GM19239 (cell line): ENCODE measurements at regions not wholly inside any gene's neighbourhood (a gene's known extent, or its start where the extent isn't known, plus 50 kb on each side); places are given as distances from the start of the nearest gene placed in this dataset.

ENCODE experiments used
- DNase-seq: peaks from one replicate; pipeline ENCODE4 v3.0.0; 2011; ENCODE audit warnings: low spot score; ENCODE audit not compliant: insufficient read length
- FAIRE-seq: peaks from 2 replicates; lab custom pipeline; 2011; peaks lifted over from hg19 to GRCh38; lab: Jason Lieb, UNC

DNA sequence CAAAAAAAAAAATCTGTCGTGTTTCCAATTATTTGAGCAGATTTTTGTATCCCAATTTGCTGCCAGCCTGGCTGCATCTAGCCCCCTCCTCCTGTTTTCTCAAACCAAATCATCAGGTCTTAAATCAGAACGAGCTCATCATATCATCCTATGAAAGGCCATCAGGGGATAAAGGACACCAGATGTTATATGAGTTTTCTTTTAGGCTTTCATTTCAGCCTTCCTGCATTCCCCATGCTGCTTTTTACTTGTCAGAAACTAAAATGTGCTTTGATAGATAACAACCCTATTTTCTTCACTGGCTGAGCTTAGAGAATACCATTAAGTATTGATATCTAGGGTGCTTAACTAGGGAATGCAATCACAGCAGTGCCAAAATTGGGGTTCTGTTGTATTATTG, 968.4 kb upstream of the SLC35B3 start:
- FAIRE-seq: no peak

DNA sequence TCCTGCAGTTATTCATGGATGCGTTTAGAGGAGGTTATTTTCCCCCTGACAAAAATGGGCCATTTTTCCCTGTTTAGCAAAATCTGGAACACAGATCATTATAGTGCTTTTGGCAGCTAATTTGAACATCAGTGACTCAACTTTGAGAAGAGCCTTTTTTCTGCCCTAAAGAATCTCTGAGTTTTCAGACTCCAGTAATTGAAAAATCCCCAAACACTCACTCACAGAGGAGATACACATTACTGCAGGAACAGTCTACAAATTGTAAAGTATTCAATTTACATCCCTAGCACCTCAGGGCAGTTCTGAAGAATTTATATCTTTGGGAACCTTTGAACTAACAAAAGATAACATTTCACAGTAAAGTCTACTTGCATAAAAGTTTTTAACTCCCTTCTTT, 966.6 kb upstream of the SLC35B3 start:
- FAIRE-seq: no peak
- DNase-seq: no peak

More for the DNA sequence above, 968.4 kb upstream of the SLC35B3 start:
- DNase-seq: no peak

DNA sequence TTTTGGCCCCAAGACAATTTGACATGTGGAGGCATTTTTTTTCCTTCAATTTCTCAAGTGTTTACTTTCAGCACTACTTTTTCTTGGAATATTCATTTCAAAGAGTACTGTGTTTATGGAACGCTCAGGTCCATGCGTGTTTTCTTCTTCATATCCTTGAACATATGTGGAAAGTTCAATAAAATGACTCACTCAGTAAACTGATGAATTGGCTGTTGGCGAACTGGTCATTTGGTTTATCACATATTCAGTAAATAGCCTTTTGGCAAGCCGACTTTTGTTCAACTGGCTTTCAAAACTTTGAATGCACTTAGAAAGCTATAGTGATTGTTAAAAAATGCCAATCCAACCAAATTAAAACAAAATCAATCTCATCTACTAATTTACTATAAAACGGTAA, 964.6 kb upstream of the SLC35B3 start:
- DNase-seq (no peak), FAIRE-seq (no peak)

DNA sequence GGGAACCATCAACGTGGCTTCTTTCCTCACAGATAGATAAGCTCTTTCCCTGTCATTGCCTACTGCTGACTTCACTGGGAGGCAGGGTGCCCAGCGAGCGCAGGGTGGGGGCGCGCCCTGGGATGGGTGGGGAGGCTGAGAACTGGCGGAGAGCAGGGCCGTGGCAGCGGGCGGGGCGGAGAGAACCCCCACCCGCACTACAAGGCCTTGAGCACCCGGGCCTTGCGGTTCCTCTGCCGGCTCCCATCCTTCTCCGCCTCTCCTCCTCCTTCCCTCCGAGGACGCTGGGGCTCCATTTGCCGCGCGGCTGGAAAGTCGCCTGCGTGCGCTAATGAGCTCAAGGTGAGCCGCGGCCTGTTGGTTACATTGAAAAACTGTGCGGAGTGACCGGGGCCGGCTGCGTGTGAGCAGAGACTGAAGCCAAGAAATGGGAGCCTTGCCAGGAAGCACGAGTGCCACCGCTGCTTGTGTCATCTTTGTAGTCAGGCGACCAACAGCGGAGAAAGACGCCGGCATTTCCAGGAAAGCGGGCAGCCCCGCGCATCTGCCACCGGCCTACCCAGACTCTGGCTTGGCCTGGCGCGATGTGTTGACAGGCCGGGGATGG, 963.5 kb upstream of the SLC35B3 start:
- no peak for DNase-seq

DNA sequence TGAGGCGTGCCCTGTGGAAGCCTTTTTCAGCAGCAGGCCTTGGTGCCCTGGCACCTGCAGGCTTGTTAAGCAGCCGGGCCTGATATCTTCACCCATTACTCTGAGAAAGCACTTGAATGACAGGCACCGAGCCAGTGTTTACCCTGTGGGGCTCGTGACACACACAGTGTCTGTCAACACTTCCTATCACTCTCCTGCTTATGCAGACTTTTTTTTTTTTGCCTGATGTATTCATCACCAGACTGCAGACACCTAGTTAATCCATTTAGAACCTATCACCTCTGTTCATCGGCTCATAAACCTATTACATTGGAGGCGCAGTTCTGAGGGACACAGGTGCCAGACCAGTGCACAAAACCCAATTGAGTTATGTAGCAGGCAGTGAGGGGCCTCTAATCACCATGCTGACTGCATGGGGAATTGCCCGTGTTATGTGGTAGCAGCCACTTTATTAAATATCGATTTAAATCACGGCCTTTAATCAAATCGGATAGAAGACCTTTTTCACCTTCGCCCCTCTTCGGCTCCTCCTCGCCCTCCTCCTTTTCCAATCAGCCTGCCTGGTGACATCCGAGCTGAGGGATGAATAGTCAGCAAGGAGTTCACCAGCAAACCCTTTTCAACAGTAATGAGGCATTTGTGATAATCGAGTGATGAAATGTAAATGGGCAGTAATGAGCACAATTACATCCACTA, 962.9 kb upstream of the SLC35B3 start:
- DNase-seq (no peak), FAIRE-seq (no peak)

More for the DNA sequence above, 963.5 kb upstream of the SLC35B3 start:
- no peak for FAIRE-seq

DNA sequence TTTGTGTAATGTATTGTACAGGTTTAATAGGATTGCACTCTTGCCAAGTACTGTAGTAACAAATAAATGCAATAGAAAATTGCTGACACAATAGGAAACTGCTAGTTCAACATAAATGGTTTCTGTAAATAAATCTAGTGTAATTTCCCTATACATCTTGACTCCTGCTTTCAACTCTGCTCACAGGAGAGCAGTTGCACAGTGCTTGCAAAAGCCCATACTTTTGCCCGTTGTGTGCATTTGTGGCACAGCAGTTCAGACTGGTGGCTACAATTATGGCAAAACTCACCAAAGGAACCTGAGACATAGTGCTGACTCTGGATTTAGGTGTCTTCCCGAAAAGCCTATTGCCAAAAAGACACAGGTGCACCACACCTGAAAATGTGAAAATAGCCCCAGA, 953.3 kb upstream of the SLC35B3 start:
- DNase-seq (no peak), FAIRE-seq (no peak)

DNA sequence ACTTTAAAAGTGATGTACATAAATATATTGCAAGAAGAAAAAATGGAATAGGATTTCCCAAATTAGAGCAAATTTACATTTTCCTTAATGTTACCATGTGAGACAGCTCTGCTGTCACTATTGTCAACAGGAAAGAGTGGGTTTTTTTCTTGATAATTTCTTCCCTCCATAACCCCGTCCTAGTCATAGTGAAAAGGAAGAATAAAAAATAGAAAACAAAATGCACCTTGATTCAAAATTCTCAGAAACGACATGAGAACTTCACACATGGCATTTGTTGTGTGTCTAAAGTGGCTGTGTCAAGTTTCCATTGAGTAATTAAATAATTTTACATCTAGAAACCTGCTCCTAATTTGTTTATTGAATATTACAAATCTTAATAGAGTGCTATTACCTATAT, 945.2 kb upstream of the SLC35B3 start:
- FAIRE-seq (no peak), DNase-seq (no peak)

DNA sequence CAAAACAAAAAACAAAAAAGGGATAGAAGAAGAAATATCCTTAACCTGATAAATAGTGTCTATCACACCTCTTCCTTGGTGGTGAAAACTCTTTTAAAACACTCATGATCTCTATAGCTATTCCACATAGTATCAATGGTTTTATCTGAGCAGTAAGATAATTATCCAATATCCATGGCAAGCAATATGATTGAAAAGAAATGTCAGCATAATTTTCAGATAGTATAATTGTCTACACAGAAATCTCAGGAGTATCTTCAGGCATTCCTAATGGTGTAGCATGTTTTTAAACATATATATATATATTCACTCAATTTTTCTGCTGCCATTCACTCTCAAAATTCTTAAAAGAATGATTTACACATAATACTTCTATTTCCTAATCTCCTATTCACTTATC, 938.0 kb upstream of the SLC35B3 start:
- DNase-seq (no peak), FAIRE-seq (no peak)

DNA sequence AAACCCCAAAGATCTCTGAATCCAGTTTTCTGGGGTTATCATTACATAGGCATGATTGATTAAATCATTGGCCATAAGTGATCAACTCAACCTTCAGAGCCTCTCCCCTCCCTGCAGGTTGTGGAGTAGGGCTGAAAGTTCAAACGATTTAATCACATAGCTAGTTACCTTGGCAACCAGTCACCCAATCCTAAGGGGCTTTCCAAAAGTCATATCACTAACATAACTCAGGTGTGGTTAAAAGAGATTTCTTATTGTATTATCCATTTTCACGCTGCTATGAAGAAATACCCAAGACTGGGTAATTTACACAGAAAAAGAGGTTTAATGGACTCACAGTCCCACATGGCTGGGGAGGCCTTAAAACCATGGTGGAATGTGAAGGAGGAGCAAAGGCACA, 935.1 kb upstream of the SLC35B3 start:
- FAIRE-seq (no peak), DNase-seq (no peak)

DNA sequence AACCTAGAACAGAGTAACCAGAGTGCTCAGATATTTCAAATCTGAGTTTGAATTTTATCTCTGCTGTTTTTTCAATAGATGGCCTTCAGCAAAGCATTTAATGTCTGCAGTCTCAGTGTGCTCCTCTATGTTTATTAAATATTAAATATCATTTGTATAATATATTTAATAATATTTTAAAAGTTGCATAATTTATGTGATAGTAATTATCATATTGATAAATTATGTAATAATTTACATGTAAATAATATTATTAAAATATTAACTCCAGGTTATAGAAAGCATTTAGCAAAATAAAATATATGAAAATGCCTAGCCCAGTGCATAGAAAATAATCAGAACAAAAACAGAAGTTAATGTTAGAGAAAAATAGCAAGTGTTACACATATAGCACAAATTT, 930.0 kb upstream of the SLC35B3 start:
- no peak for FAIRE-seq
- DNase-seq: no peak

DNA sequence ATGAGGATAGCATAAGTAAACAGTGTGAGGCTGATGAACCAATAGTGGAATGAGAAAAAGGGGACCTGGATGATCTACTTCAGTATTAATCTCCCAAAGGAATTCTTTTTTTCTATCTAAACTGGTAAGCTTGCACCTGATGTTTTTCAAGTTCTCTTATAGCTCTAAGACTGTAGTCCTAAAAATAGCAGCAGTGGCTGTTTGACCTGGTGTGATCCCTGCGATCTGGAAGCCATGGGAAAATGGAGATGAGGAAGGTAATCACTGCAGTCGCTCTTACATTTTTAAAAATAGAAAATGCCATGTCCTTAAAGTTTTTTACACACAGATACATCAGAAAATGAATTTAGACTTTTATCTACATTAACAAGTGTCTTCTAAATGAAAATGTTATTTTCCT, 926.4 kb upstream of the SLC35B3 start:
- FAIRE-seq: no peak
- no peak for DNase-seq

DNA sequence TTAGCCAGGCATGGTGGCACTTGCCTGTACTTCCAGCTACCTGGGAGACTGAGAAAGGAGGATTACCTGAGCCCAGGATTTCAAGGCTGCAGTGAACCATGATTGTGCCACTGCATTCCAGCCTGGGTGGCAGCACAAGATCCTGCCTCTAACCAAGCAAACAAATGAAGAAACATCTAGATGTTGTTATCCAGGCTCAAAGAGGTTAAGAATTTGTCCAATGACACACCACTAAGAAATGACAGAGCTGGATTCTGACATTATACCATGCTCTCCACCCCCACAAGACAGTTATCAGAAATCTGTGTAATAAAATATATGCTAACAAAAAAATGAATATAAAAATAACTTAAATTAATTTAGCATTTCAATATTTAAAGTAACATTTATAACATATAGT, 925.5 kb upstream of the SLC35B3 start:
- DNase-seq (no peak), FAIRE-seq (no peak)

DNA sequence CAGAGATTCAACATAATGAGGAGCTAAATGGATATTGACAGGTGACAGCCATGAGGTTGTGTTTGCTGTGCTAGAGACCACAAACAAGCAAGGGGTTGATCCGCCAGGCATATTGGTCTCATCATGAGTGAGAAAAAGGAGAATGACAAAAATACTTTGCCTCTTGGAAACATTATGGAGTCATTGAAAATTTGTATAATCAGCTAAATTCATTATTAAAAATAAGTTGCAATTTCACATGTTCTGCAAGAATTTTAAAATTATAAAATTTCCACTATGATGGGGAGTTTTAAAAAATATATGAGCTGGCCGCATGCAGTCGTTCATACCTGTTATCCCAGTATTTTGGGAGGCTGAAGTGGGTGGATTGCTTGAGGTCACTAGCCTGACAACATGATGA, 912.3 kb upstream of the SLC35B3 start:
- FAIRE-seq: no peak

DNA sequence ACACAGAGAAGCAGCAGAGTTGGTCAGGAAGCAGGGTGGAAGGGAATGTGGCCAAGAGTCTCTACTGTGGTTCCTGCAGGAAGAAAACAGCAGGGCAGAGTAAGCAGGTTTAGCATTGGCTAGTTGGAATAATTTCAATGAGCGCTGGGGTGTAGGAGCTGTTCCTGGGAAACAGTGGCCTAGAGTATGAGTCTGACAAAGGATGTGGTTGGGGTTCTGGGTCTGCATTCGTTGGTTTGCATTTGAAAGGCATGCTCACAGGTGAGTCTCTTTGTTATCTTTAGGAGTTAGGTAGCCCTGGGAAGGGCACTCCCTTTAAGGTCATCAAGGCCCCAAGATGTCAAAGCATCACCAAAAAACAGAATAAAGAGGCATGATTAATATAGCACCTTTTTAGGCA, 911.6 kb upstream of the SLC35B3 start:
- DNase-seq: no peak
- FAIRE-seq: no peak

More for the DNA sequence above, 912.3 kb upstream of the SLC35B3 start:
- DNase-seq: no peak

DNA sequence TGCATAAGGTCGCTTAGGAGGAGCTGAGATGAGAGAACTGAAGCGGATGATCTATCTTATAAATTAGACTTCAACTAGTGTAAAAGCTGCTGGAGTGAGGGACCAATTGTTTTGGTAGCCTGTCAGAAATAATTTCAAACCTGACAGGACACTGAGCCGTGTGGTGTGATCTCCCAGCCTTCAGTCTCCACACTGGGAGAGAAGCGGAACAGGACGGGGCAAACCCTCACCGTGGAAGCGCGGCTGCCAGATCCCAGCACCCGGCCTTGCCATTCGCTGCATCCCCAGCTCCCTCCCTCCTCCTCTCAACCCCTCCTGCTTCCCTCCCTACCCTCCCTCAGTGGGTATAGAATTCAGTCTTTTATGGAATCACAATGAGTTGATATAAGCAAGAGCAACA, 900.1 kb upstream of the SLC35B3 start:
- no peak for DNase-seq
- no peak for FAIRE-seq

DNA sequence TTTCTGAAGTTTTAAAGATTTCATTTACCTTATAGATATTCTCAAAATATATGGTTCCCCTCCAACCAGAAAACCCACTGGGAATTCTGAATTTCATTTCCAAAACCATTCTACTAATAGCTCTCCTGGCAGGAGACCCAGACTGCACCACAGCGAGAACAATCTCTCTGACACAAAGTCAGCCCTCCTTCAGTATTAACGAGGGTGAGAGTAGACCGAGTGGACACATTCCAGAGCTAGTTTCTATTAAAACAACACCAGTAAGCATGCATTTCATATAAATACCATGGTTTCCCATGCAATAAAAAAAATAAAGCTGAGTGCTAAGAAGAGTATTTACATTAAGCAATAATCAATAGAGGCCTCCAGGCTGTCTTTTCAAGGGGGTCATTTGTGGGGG, 899.6 kb upstream of the SLC35B3 start:
- FAIRE-seq (no peak), DNase-seq (no peak)

DNA sequence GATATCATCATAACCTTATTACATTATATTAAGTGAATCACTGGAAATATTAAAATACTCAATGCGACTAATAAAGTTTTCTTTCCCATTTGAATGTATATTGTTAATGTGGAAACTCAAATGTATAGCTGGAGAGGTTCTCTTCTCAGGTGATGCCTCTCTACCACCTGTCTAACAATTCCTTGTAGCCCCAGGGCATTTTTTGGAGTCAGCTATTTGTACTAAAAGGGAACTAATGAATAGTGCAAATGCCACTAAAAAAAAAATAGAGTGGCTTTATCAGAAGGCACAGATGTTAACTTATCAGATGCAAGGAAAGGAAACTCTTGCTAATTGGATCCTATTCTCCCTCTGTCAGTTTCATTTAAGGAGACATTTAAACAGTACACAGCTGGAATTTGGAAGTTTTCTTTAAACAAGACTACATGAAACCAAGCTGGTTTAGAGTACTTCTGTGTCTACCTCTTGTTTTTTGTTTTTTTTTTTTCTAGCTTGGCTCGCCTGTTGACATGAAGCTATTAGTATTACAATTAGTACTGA, 897.0 kb upstream of the SLC35B3 start:
- DNase-seq (no peak), FAIRE-seq (no peak)

DNA sequence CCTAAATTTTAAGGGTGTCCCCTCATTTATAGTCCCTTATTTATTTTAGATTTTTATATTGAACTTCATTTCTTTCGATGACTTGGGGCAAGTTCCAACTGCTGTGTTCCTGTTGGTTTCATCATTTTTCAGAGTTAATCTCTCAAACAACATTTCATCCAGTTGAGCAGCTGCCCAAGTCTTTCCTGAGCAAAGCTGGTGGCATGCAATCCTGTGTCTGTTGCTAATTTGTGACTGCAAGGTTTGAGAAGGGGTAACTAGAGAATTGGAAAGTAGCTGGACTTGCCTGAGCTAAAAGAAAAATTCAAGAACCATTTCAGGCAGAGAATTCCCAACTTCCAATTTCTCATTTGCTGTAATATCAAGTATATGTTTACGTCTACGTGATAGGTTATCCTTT, 881.5 kb upstream of the SLC35B3 start:
- FAIRE-seq (no peak), DNase-seq (no peak)

DNA sequence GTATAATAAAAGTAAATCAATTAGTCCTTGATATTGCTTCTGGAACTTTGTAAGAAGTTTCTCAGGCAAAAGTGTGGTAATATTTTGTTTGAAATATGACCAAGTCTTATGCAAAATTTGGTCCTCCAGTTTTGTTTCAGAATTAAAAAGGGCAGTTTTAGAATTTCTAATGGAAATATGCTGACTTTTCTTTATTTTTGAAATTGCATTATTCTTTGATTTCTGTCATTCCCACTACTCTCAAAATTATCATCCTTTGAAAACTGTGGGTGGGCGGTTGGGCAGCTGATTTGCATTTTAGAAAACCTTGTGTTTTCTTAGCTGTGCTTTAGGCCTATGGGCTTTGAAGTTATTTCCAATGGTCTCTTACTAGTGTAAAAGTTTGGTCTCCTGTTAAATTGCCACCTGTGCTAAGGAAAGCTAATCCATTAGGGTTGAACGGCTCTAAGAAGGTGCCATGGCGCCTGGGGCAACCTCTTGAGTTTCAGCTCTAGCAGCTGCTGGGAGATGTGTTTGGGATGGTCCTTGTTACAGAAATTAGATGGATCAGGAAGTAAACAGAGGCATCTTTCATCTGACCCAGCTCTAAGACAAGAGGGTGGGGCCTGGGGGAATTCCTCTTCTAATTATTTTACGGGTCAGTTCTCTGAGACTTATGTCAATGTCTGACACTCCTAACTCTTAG, 880.8 kb upstream of the SLC35B3 start:
- DNase-seq: no peak
- FAIRE-seq: no peak

DNA sequence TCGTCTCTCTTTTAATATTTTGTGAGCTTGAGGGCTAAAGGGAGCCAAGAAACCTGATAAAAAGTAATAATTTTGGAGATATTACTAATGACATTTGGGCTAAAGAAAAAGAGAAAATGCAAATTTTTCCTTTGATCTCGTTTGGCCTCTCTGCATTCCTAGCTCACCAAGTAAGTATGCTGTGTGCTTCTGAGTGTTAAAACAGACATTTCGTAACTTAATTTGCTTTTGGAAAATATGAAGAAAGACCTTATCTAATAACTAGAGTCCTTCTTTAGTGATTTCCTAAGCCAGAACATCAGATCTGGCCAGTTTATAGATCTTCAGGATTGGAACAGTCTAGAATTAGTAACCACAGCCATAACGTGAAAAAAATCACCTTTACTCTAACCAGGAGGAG, 872.9 kb upstream of the SLC35B3 start:
- DNase-seq (no peak), FAIRE-seq (no peak)

DNA sequence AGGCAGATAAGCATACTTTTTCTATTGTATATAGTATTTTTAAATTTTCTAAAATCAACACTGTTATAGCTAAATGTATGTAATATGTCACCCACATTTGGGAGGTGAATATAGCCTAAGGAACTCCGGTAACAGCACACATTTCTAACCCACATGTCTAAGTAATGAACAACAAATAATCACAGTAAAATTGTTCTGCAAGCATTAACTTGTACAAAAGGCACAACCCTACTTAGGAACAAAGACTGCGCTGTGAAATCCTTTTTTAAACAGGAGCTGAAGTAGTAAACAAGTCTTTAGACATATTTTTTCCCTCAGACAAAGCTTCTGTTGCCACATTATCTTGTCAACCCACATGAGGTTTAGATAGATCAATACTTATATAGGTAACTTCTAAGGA, 872.4 kb upstream of the SLC35B3 start:
- DNase-seq (no peak), FAIRE-seq (no peak)
